ENCODE measurements at regions not wholly inside any gene's neighbourhood (a gene's known extent, or its start where the extent isn't known, plus 50 kb on each side); places are given as distances from the start of the nearest gene placed in this dataset.

DNA sequence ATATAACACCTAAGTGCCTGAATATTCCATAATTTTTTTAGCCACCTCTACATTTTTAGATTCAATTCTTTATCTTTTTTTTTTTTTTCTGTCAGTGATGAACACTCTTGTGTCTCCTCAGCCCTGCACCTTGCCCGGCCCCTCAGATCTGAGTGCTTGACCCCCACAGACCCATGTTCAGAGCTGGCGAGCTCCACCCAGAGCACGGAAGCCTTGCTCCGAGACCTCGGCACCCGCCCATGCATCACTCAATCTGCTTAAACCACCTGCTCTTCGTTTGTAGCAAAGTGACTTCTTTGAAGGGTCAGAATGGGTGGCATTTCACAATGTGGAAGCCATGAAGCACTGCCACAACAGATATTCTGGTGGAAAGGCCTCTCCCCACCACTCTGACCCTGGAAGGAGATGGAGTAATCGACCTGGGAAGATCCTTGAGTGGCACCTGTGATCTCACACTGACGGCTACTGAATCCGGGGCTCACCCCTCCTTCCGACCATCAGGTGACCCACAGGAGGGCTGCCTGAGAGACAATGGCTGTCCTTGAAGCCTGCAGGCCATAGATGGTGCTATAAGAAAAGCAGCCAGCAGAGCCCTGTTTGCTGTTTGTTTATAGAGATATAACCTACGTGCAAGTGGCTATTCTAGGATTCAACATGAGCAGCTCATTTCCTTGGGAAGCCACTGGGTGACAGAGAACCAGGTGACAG is 261.1 kb upstream of the IRX4 start:
- BruUV-seq (replicated peaks): no TSS peak
- POLR2A ChIA-PET: no interaction called here

DNA sequence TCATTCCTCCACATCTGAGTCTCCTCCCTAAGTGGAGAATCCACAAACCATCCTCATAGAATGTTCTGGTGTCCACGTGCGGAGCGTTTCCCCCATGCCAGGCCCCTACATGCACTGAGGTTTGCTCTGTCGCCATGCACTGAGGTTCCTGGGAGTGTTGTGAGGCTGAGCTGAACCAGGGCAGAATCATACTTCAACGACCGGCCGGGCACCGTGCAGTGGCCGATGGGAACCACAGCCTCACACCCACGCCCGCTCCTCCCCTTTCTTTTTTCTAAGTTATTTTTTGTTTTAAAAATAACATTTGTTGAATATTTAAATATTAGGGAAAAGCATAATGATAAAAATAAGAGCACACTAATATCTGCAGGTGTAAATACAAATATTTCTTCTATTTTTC is 260.4 kb upstream of the IRX4 start:
- H3K79me2 ChIP-seq (ENCODE audit: control insufficient read depth, insufficient read depth, low read length): no peaks in the 10 kb centered on the region
- BruUV-seq (replicated peaks): no TSS peak
- no peak overlapping the region for H2AFZ ChIP-seq (ENCODE audit: low read depth, low read length)
- H4K20me1 ChIP-seq (replicated peaks; ENCODE audit: control insufficient read depth, extremely low read depth, insufficient read depth, low read length): no peaks in the 10 kb centered on the region
- H3K9me3 ChIP-seq (replicated peaks; ENCODE audit: control insufficient read depth, insufficient read depth, low read length): peaks cover 6% of the 10 kb centered on the region
- dilution Hi-C loops (cut with MboI; ENCODE audit: extremely low pct_ligation_motif_present, low sequenced_read_pairs): no loop called here
- no peak overlapping the region for H3K4me3 ChIP-seq (replicated peaks in 1 of 3; ENCODE audit: insufficient read depth in 1 of 3, low read depth in 1 of 3, low read length in 3 of 3)
- ChIA-PET CTCF (no interaction called here), POLR2A (no interaction called here)
- no peaks in the 10 kb centered on the region for H3K27me3 ChIP-seq (ENCODE audit: control insufficient read depth in 2 of 2, insufficient read depth in 2 of 2, low read length in 2 of 2)
- no peak overlapping the region for H3K27ac ChIP-seq (ENCODE audit: insufficient read depth, low read depth, low read length)
- DNase-seq (ENCODE audit: low read depth, low spot score) (no peak), FAIRE-seq (no peak)
- no peaks in the 10 kb centered on the region for H3K36me3 ChIP-seq (ENCODE audit: control insufficient read depth in 2 of 2, extremely low read depth in 1 of 2, insufficient read depth in 2 of 2, low read length in 2 of 2)
- intact Hi-C loops (cut with micrococcal nuclease): no loop called here
- no peak for TF ChIP-seq JUN (IDR thresholded peaks at IDR 0.05; ENCODE audit: borderline replicate concordance, insufficient read depth, insufficient read length, low read depth)
- no peak for TF ChIP-seq EZH2 (IDR thresholded peaks at IDR 0.05; ENCODE audit: borderline replicate concordance, low read depth, low read length, severe bottlenecking)
- TF ChIP-seq, protein P1, sequence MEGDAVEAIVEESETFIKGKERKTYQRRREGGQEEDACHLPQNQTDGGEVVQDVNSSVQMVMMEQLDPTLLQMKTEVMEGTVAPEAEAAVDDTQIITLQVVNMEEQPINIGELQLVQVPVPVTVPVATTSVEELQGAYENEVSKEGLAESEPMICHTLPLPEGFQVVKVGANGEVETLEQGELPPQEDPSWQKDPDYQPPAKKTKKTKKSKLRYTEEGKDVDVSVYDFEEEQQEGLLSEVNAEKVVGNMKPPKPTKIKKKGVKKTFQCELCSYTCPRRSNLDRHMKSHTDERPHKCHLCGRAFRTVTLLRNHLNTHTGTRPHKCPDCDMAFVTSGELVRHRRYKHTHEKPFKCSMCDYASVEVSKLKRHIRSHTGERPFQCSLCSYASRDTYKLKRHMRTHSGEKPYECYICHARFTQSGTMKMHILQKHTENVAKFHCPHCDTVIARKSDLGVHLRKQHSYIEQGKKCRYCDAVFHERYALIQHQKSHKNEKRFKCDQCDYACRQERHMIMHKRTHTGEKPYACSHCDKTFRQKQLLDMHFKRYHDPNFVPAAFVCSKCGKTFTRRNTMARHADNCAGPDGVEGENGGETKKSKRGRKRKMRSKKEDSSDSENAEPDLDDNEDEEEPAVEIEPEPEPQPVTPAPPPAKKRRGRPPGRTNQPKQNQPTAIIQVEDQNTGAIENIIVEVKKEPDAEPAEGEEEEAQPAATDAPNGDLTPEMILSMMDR (IDR thresholded peaks at IDR 0.05; ENCODE audit: extremely low read depth in 1 of 2, insufficient read depth in 1 of 2, low read depth in 1 of 2, low read length in 2 of 2): no peak
- TF ChIP-seq, protein P2, sequence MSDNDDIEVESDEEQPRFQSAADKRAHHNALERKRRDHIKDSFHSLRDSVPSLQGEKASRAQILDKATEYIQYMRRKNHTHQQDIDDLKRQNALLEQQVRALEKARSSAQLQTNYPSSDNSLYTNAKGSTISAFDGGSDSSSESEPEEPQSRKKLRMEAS (IDR thresholded peaks at IDR 0.05; ENCODE audit: insufficient read depth, insufficient read length): no peak
- no peak for TF ChIP-seq MYC (IDR thresholded peaks at IDR 0.05; ENCODE audit: low read depth, low read length)
- H3K4me2 ChIP-seq (ENCODE audit: insufficient read depth, low read length): no peak overlapping the region
- H3K9me1 ChIP-seq (replicated peaks; ENCODE audit: control insufficient read depth, extremely low read depth, insufficient read depth, low read length): no peaks in the 10 kb centered on the region
- no peaks in the 10 kb centered on the region for H3K4me1 ChIP-seq (ENCODE audit: control insufficient read depth, extremely low read depth, insufficient read depth, low read length)
- no peak overlapping the region for H3K9ac ChIP-seq (replicated peaks; ENCODE audit: extremely low read depth, insufficient read depth, low read length)

More for the DNA sequence above, 261.1 kb upstream of the IRX4 start:
- DNase-seq (ENCODE audit: low read depth, low spot score) (no peak), FAIRE-seq (no peak)
- H2AFZ ChIP-seq (ENCODE audit: low read depth, low read length): no peak overlapping the region
- no peaks in the 10 kb centered on the region for H3K4me1 ChIP-seq (ENCODE audit: control insufficient read depth, extremely low read depth, insufficient read depth, low read length)
- no peak for TF ChIP-seq GATA2 (IDR thresholded peaks at IDR 0.05; ENCODE audit: insufficient read depth, insufficient read length, low read depth, low read length)
- no peak overlapping the region for H3K4me2 ChIP-seq (ENCODE audit: insufficient read depth, low read length)
- H3K27ac ChIP-seq (ENCODE audit: insufficient read depth, low read depth, low read length): no peak overlapping the region
- H3K4me3 ChIP-seq (replicated peaks in 1 of 3; ENCODE audit: insufficient read depth in 1 of 3, low read depth in 1 of 3, low read length in 3 of 3): no peak overlapping the region
- H4K20me1 ChIP-seq (replicated peaks; ENCODE audit: control insufficient read depth, extremely low read depth, insufficient read depth, low read length): no peaks in the 10 kb centered on the region
- intact Hi-C loops (cut with micrococcal nuclease): no loop called here
- H3K9me1 ChIP-seq (replicated peaks; ENCODE audit: control insufficient read depth, extremely low read depth, insufficient read depth, low read length): no peaks in the 10 kb centered on the region
- H3K79me2 ChIP-seq (ENCODE audit: control insufficient read depth, insufficient read depth, low read length): no peaks in the 10 kb centered on the region
- no peaks in the 10 kb centered on the region for H3K27me3 ChIP-seq (ENCODE audit: control insufficient read depth in 2 of 2, insufficient read depth in 2 of 2, low read length in 2 of 2)
- H3K9ac ChIP-seq (replicated peaks; ENCODE audit: extremely low read depth, insufficient read depth, low read length): no peak overlapping the region
- H3K36me3 ChIP-seq (ENCODE audit: control insufficient read depth in 2 of 2, extremely low read depth in 1 of 2, insufficient read depth in 2 of 2, low read length in 2 of 2): no peaks in the 10 kb centered on the region
- CTCF ChIA-PET: no interaction called here
- peaks cover 6% of the 10 kb centered on the region for H3K9me3 ChIP-seq (replicated peaks; ENCODE audit: control insufficient read depth, insufficient read depth, low read length)
- dilution Hi-C loops (cut with MboI; ENCODE audit: extremely low pct_ligation_motif_present, low sequenced_read_pairs): no loop called here

Data from endothelial cell of umbilical vein (primary cell).